PC-9 (cell line): ENCODE measurements at regions not wholly inside any gene's neighbourhood (a gene's known extent, or its start where the extent isn't known, plus 50 kb on each side); places are given as distances from the start of the nearest gene placed in this dataset.
"Not testable (repeated sequence)": the region's sequence is repeated elsewhere in the genome, so short reads cannot be mapped to it uniquely, and the experiment has no call there.

Experiments
- BruUV-seq: library from RNA; stranded (reverse); fragments of 400-500 nt; replicated peaks from 2 replicates; lab custom pipeline; 2021; lab: Mats Ljungman, UMichigan
- CTCF ChIA-PET: fragments of 300-600 bp; sonication (Branson Sonifier 250); formaldehyde crosslinking; loops from one replicate; lab custom pipeline; 2022; ENCODE audit warnings: antibody characterized with exemption; lab: Charles Lee
- POLR2A ChIA-PET: fragments of 300-600 bp; sonication (Branson Sonifier 250); formaldehyde crosslinking; loops from one replicate; lab custom pipeline; 2022; ENCODE audit warnings: antibody characterized with exemption; ENCODE audit not compliant: unreplicated experiment; lab: Charles Lee
- DNase-seq, 2 experiments: peaks; one replicate each; pipeline versions ENCODE4 v3.0.0 to v3.0.0-alpha.2; 2015 to 2022; ENCODE audit warnings: mixed read lengths in 1 of 2
- H2AFZ ChIP-seq: fragments of 200-600 bp; sonication (generic); 2 replicates; pipeline ENCODE4 v1.8.1; 2017; ENCODE audit warnings: antibody characterized with exemption
- H3F3A ChIP-seq: fragments of 200-600 bp; sonication (generic); 2 replicates; pipeline ENCODE4 v1.8.1; 2017; ENCODE audit warnings: antibody characterized with exemption, mild to moderate bottlenecking, low read depth; ENCODE audit not compliant: insufficient read depth
- H3K27ac ChIP-seq: fragments of 200-600 bp; sonication (generic); 2 replicates; pipeline ENCODE4 v1.6.1; 2016; ENCODE audit warnings: mixed run types
- H3K27me3 ChIP-seq: fragments of 200-600 bp; sonication (generic); 2 replicates; pipeline ENCODE4 v1.6.1; 2016; ENCODE audit warnings: low read depth, mixed run types; ENCODE audit not compliant: insufficient read depth
- H3K36me3 ChIP-seq: fragments of 200-600 bp; sonication (generic); 2 replicates; pipeline ENCODE4 v1.6.1; 2016; ENCODE audit warnings: low read depth, mixed run types
- H3K4me1 ChIP-seq: fragments of 200-600 bp; sonication (generic); replicated peaks from 2 replicates; pipeline ENCODE4 v1.6.1; 2016; ENCODE audit warnings: mixed run types; ENCODE audit not compliant: insufficient read depth
- H3K4me2 ChIP-seq: fragments of 200-600 bp; sonication (generic); 2 replicates; pipeline ENCODE4 v1.6.1; 2017; ENCODE audit warnings: mixed run types
- H3K4me3 ChIP-seq: fragments of 200-600 bp; sonication (generic); 2 replicates; pipeline ENCODE4 v1.6.1; 2016; ENCODE audit warnings: mixed run types
- H3K79me2 ChIP-seq: fragments of 200-600 bp; sonication (generic); 2 replicates; pipeline ENCODE4 v1.6.1; 2017; ENCODE audit warnings: low read depth, mixed run types
- H3K9me2 ChIP-seq: fragments of 200-600 bp; sonication (generic); 2 replicates; pipeline ENCODE4 v1.8.1; 2017; ENCODE audit warnings: mild to moderate bottlenecking; ENCODE audit not compliant: insufficient read depth
- H3K9me3 ChIP-seq: fragments of 200-600 bp; sonication (generic); 2 replicates; pipeline ENCODE4 v1.8.1; 2016; ENCODE audit warnings: low read depth; ENCODE audit not compliant: insufficient read depth
- H4K20me1 ChIP-seq: fragments of 200-600 bp; sonication (generic); 2 replicates; pipeline ENCODE4 v1.8.1; 2017; ENCODE audit not compliant: insufficient read depth
- CTCF ChIP-seq: fragments of 200-600 bp; sonication (generic); conservative IDR thresholded peaks from 2 replicates; pipeline ENCODE4 v1.6.1; 2017; ENCODE audit warnings: mixed run types, antibody characterized with exemption, mild to moderate bottlenecking, moderate library complexity
- EZH2 ChIP-seq: fragments of 200-600 bp; sonication (generic); IDR thresholded peaks from 2 replicates; pipeline ENCODE4 v1.8.0; 2017; ENCODE audit warnings: antibody characterized with exemption, low read depth
- intact Hi-C: fragments of 100-400 bp; cut with micrococcal nuclease; formaldehyde crosslinking; loops from one replicate; pipeline ENCODE4 v1.10.0; 2022; ENCODE audit not compliant: unreplicated experiment

GRCh38 chr14:57058319-57058718 is 210.4 kb downstream of the EXOC5 start:
- DNase-seq = no peak
- Histone ChIP-seq H3F3A (peaks cover 16% of the 10 kb centered on the region), H3K9me2 (no peaks in the 10 kb centered on the region), H3K4me1 (peaks cover 44% of the 10 kb centered on the region), H3K36me3 (no peaks in the 10 kb centered on the region), H3K79me2 (no peaks in the 10 kb centered on the region), H3K4me3 (no peak overlapping the region), H3K9me3 (no peaks in the 10 kb centered on the region), H3K27ac (no peak overlapping the region), H2AFZ (no peak overlapping the region), H3K4me2 (peak overlapping the region; percentile 18; the same call in 1 of the 2 replicates), H4K20me1 (no peaks in the 10 kb centered on the region), H3K27me3 (no peaks in the 10 kb centered on the region)
- TF ChIP-seq EZH2 (no peak), CTCF (no peak)
- POLR2A ChIA-PET = no interaction called here
- intact Hi-C loops = no loop called here
- no TSS peak for BruUV-seq
- CTCF ChIA-PET = no interaction called here

- intact Hi-C loops = no loop called here
- H2AFZ ChIP-seq = no peak overlapping the region
- H3K79me2 ChIP-seq = no peaks in the 10 kb centered on the region
- no peaks in the 10 kb centered on the region for H3K9me3 ChIP-seq
- H3F3A ChIP-seq = peaks cover 16% of the 10 kb centered on the region
- peak overlapping the region; percentile 18 for H3K4me2 ChIP-seq
- no peak overlapping the region for H3K27ac ChIP-seq
- H3K4me1 ChIP-seq = peaks cover 44% of the 10 kb centered on the region
- H4K20me1 ChIP-seq = no peaks in the 10 kb centered on the region
- no peak overlapping the region for H3K4me3 ChIP-seq
- TF ChIP-seq CTCF (no peak), EZH2 (no peak)
- BruUV-seq = no TSS peak
- peak in 1 of 2 experiments; percentile 49 for DNase-seq
- H3K9me2 ChIP-seq = no peaks in the 10 kb centered on the region
- POLR2A ChIA-PET = no interaction called here
- CTCF ChIA-PET = no interaction called here
- H3K36me3 ChIP-seq = no peaks in the 10 kb centered on the region
- H3K27me3 ChIP-seq = no peaks in the 10 kb centered on the region
Measured at GRCh38 chr14:57057803-57058202, 210.9 kb downstream of the EXOC5 start.

GRCh38 chr14:57056522-57056921 is 212.2 kb downstream of the EXOC5 start:
- CTCF ChIA-PET, BruUV-seq: not testable (repeated sequence)
- peaks cover 16% of the 10 kb centered on the region for H3F3A ChIP-seq

GRCh38 chr14:57052705-57053302 is 215.9 kb downstream of the EXOC5 start:
- Histone ChIP-seq H3K9me2 (no peaks in the 10 kb centered on the region), H3K79me2 (no peaks in the 10 kb centered on the region), H4K20me1 (no peaks in the 10 kb centered on the region), H3K4me3 (no peak overlapping the region), H3K9me3 (no peaks in the 10 kb centered on the region), H2AFZ (no peak overlapping the region), H3K27ac (no peak overlapping the region), H3F3A (no peaks in the 10 kb centered on the region), H3K36me3 (no peaks in the 10 kb centered on the region), H3K4me1 (peaks cover 7% of the 10 kb centered on the region), H3K4me2 (no peak overlapping the region), H3K27me3 (no peaks in the 10 kb centered on the region)
- no TSS peak for BruUV-seq
- TF ChIP-seq EZH2 (no peak), CTCF (no peak)
- POLR2A ChIA-PET = no interaction called here
- no peak for DNase-seq
- CTCF ChIA-PET = no interaction called here
- intact Hi-C loops = no loop called here

More at GRCh38 chr14:57056522-57056921, 212.2 kb downstream of the EXOC5 start:
- H3K27me3 ChIP-seq, POLR2A ChIA-PET, intact Hi-C loops, H2AFZ ChIP-seq, H3K9me3 ChIP-seq, H4K20me1 ChIP-seq, DNase-seq, H3K27ac ChIP-seq, H3K4me2 ChIP-seq, H3K79me2 ChIP-seq, H3K36me3 ChIP-seq, H3K4me3 ChIP-seq, H3K9me2 ChIP-seq: not testable (repeated sequence)
- peaks cover 44% of the 10 kb centered on the region for H3K4me1 ChIP-seq
